ENCODE measurements at regions not wholly inside any gene's neighbourhood (a gene's known extent, or its start where the extent isn't known, plus 50 kb on each side); places are given as distances from the start of the nearest gene placed in this dataset.

DNA sequence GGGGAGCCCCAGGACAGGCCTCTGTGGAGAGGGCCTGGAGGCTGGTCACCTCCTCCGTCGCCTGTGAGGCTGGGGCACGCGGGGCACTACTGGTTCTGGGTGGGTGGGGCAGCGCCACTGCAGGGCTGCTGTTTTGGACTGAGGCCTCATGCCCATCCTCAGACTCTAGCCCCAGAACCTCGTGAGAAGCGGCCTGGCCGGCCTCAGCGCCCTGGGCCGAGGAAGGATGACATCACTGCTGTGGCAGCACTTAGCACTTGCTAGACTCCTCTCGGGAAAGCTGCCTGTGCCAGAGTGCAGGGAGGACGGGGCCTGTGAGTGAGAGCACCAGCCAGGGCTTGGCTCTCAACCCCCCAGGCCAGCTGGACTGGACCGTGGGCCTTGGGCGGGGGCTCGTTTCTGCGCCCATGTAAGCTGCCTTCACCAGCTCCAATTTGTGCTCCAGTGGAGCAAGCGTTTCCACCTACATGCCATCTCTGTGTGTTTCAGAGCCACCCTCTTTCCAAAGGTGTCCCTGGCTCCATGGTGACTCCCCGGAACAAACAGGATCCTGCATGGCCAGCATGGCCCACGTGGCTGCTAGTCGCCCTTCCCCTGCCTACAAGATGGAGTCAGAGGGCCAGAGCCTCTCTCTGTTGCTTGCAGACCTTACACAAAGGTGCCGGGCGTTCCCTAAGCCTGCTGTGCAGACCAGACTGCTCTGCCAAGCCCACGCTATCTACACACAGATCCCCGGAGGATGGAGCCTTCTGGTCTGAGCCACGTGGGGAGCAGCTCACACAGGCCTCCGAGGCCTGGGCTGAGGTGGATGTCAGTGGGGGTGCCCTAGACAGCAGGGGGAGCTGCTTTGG, 102.9 kb downstream of the CTTN start:
- DNase-seq (ENCODE audit: low read depth) = no peak

DNA sequence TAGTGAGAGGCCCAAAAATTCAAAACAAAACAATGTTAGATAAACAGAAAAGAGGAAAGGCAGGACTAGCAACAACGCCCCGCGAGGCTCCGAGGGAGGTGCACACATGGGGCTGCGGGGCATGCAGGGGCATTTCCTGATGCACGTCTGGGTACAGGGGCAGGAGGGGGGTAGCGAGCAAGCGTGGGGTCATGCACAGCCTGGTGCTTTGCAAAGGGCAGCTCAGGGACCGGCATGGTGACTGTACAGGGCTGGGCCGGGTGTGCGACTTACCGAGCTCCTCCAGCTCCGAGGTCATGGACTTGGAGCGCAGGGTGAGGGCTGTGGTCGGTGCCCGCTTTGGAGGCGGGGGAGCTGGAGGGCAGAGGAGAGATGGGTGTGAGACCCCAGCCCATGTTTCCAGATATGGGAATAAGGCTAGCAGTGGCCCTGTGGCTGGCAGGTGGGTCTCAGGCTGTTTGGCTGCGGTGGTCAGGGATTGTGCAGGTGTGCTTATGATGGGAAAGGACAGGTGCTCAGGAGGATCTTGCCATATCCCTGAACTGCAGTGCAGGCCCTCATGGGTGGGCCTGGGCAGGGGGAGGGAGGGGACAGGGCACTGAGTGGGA, 103.7 kb downstream of the CTTN start:
- DNase-seq (ENCODE audit: low read depth) = no peak

DNA sequence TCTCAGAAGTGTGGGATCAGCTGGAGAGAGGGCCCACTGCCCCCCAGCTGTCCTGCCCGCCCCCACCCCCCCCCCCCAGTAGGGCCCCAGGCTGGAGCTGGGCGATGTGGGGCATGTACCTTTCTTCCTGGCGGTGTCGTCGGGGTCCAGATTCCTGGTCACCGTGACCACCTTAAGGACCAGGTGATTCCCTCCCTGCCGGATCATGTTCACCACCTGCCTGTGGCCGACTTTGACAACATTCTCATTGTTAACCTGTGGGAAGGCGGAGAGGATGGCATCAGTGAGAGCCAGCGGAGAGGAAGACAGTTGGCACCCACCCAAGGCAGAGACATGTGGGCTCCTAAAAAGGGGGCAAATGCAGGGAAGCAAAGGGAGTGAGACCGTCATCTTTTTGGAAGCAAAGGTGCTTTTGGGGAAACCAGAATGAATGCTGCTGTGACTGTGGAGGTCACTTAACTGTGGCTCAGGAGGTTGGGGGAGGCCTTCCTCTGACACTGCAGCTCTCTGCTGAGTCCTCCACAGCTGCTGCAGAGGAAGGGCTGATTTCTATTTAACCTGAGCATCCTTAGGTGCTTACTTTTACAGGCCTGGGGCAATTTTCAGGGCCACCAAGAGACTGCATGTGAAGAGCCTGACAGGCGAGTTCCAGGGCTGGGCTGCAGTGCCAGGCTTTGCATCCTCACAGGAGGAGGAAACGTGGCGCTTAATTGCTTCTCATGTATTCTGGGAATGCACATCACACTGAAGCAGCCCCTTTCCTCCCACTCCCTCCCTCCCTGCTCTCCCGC, 104.5 kb downstream of the CTTN start:
- DNase-seq (ENCODE audit: low read depth) = no peak

DNA sequence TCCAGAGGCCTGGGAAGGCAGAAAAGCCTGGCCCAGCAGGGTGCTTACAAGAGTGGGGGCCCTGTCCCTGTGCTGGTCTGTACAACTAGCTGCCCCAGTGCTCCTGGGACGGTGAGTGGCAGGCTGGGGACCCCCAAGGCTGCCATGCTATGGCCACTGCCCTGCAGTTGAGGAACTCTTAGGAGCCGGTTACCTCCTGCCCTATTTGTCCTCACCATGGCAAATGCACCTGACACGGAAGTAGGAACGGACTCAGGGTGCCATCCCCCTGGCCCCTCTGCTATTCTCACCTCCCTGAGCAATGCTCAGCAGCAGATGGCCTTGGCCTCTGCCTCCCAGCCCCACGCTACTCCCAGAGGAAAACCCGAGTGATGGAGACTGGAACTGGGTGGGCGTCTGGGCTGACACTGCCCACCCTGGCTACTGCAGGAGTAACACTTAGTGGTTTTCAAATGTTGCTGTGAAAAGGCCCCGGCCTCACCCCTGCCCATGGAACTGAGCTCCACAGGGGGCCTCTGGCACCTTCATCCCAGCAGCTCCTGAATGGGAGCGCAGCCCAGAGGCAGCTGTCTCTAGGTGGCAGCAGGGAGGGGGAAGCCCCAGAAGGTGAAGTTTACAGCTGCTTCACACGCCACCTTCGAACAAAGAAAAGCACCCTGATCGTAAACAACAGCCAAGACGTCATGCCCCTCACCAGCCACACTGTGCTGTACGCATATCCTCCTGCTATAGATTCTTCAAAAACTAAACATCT, 105.3 kb downstream of the CTTN start:
- DNase-seq (ENCODE audit: low read depth) = no peak

DNA sequence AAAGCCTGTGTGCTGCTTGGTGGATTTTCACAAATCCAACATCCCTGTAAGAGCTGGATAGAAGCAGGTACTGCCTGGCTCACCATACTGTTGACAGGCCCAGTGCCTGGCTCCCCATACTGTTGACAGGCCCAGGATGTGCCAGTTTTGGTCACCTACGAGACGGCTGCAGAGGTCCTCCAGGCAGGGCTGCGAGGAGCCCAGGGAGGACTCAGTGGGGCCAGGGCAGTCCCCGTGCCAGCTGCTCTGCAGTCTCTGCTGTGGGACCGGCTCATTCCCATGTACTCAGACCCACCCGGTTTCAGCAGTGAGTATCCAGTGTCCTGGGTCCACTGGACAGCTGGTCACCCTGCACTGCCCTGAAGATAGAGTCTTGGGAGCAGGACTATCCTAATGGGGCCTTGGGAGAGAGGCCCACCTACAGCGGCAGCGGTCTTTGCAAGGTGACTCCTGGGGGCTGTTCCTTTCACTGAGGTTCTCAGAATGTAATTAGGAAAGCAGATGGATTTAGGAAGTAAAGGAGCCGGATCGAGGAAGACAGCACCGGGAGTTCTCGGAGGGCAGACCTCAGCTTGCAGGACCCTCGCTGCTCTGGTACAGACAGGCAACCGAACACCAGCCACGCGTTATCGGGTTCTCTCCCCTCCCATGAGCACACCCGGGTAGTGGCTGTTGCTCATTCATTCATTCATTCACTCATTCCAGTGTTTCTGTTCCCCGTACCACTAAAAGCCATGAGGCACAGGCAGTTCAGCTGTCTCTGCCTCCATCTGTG, 106.1 kb downstream of the CTTN start:
- DNase-seq (ENCODE audit: low read depth) = no peak

DNA sequence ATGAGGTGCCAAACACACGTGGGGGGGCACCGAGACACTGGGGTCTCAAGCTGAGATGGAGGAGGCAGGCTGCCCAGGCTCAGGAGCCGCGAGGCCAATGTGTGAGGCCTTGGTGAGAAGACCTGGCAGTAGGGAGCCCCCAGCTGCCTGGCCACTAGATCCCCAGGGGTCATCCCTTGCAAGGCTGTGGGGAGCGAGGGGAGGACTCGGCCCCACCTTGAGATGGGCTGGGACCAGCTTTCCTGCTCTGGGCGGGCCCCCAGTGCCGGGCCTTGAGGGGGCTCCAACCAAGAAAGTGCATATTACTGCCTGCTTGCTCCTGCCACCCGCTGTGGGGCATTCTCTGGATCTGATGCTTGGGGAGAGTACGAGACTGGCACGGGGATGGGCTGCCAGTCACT, 107.0 kb downstream of the CTTN start:
- no peak for DNase-seq (ENCODE audit: low read depth)

DNA sequence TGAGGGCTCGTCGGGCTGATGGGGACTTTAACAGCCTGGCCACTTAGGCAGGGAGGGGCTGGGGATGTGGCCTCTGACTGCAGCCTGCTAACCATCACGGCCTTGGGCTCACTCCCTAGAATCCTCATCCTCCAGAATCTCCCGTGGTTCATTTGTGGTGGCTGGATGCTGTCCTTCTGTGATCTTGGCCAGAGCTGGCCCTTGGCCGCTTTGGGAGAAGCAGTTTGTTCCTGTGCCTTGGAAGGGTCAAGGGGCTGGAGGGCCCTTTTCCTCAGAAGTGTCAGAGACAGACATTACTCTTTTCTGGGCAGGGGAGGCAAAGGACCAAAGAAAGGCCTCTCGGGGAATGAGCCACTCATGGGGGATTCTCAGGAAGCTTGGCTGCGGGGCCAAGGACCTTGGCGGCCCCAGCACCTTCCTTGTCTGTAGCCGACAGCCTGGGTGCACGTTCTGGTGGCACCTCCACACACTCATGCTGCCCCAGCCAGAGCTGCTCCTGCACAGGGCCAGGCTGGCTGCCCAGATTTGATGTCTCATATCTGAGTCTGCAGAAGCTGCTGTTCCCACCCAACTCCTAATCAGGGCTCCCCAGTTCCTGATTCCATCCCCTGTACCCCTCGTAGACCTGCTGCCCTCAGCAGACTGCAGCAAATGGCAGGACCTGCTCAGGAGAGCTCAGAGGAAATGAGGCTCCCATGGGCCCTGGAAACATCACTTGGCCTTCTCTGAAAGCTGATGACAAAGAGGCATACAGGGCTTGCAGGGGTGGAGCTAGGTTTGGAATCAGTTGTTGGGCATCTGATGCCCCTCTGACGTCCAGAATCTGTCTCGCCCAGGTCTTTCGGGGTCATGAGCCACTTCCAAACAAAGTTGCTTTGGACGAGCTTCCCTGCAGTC, 107.7 kb downstream of the CTTN start:
- no peak for DNase-seq (ENCODE audit: low read depth)

DNA sequence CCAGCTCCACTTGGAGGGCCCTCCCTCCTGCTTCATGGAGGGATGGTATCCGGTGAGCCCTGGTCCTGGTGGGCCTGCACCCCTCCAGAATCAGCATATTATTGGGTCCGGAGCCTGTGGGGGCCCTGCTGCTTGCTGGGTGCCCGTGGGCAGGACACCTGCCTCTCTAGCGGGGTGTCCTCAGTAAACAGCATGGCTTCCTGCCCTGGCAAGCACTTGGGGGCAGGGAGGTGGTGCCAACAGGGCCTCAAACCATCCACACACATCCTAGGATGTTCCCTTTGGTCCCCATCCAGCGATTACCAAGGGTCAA, 108.3 kb downstream of the CTTN start:
- no peak for DNase-seq (ENCODE audit: low read depth)

DNA sequence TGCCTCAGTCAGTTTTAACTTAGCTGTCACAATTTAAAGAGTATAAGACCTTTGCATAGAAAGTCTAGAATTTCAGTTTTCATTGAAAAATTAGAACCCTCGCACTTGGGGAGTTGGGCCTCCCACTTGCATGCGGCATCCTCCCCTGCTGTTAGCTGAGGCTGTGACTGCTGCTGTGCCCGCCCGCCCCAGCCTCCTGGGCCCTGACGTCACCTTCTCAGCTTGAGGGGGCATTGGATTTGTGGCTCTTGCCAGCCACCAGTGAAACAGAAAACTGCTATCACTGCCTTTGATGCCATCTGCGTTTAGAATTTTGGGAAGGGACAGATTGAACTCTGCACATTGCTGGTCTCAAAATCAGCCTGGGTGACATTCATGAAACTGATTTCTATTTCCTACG, 108.7 kb downstream of the CTTN start:
- DNase-seq (ENCODE audit: low read depth) = no peak

DNA sequence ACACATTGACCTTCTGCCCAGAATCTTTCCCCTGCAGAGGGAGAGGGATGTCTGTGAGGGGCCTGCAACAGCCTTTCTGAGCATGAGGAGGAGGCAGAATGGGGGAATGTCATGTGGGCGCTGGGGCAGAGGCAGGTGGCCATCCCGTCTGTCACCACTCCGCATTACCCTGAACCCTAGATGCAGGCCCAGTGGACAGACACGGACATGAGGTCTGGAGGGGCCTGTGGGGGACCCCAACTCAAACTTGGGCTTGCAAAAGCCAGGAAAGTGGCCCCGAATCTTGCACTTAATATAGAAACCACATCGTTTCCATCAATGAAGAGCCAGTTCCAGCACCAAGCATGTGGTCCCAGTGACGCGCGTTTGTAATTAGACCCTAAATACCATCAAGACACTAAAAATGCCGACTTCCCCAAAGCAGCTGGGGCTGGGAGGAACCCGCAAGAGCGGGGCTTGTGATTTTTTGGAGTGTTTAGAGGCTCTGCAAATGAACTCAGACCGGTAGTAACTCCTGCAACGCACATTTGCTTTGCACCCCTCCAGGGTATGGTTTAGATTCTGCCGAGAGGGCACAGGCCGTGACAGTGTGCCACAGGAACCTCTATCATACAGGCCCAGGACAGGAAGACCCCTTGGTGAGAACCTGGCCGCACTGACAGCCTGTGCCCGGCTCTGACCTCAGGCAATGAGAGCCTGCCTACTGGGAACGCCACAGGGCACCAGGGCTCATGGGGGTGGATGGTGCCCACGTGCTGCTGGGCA, 109.3 kb downstream of the CTTN start:
- no peak for DNase-seq (ENCODE audit: low read depth)

DNA sequence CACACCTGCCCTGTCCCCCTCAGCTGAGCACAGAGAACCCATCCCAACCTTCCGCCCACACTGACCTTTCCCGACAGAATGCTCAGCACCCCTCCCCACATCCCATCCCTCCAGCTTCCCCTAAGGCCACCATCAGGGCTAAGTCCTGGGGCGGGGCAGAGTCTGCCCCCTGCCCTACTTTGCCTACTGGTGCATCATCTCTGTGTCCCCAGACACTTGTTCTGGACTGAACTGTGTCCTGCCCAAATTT, 109.8 kb downstream of the CTTN start:
- DNase-seq (ENCODE audit: low read depth) = no peak

DNA sequence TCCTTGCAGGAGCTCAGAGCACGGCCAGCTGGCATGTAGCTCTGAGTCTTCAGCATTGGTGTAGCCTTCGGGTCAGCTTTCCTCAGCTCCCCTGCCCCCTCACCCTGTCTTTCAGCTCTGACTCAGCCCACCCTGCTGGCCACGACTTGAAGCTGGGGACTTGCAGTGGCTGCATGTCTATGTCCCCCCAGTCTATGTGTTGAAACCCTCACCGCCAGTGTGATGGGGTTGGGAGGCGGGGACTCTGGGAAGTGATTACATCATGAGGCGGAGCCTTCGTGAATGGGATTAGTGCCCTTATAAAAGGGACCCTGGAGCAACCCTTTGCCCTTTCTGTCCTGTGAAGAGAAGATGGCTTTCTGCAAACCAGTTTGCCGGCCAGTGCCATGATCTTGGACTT, 111.1 kb downstream of the CTTN start:
- no peak for DNase-seq (ENCODE audit: low read depth)

DNA sequence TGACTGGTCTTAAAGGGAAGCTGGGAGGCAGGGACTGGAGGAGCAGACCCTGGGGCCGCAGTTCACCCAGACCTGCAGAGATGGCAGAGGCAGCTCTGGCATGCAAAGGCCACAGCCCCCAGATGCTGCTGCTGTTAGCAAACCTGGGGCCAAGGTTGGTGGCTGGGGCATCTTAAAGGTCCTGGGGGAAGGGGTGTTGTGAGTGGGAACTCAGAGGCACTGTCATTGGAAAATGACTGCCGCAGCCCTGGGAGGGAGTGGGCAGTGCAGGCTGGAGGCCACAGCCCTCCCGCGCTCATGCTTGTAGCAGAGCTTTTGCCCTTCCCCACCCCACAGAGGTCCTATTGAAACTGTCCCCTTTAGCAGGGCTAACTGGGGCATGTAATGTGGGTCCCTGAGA, 111.8 kb downstream of the CTTN start:
- no peak for DNase-seq (ENCODE audit: low read depth)

DNA sequence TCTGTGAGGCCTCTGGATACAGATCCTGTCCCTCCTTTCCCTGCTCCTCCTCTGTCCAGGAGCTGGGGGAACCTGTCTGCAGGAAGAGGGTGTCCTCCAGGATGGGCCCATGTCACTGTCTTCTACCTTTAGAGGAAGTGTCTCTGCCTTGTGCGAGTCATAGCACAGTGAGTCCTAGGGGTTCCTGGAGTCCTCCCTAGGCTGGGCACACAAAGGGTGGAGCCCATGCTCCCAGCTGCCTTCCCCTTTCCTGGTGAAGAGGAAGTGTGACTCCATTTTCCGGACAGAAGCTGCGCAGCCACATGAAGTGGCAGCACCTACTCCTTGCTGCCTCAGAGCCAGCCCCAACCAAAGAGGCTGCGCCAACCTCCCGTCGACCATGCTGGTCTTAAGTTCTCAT, 112.2 kb downstream of the CTTN start:
- DNase-seq (ENCODE audit: low read depth) = no peak

DNA sequence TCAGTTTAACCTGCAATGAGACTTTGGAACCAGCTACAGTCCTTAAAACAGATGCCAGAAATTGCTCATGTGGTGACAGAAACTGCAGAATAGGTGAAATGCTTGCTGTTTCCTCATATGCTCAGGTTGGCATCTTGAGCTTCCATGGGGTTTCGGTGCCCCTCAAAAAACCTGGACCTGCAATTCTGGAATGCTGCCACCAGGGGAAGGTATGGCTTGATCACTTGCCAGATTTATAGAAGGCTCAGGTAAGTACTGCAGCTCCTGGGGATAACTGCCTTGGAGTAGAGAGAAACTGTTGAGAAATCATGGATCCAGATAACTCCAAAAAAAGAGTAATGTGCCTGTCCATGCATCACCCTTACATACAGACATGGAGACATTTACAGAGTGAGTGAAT, 113.0 kb downstream of the CTTN start:
- no peak for DNase-seq (ENCODE audit: low read depth)

DNA sequence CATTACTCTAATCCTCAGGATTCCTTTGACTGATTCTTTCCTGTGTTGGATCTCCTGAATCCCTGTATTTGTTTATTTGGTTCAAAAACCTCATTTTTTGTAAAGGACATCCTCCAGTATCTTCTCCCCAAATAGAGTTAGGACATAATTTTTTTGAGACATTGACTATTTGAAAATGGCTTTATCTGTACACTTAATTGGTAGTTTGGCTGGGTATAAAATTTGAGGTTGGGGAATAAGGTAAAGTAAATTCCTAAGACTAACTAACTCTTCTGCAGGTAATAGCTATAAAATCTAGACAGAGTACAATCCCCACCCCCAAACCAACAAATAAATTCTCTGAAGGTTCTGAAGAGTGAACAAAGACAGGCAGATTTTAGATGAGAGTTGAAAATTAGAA, 114.4 kb downstream of the CTTN start:
- DNase-seq (ENCODE audit: low read depth) = no peak

DNA sequence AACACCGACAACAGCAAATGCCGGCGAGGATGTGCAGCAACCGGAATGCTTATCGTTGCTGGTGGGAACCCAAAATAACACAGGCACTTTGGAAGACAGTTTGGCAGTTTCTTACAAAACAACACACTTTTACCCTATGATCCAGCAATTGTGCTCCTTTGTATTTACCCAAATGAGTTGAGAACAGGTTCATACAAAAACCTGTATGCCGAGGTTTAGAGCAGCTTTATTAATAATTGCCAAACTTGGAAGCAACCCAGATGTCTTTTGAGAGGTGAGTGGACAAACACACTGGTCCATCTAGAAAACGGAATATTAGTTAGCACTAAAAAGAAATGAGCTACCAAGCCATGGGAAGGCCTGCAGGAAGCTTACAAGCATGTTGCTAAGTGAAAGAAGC, 118.9 kb downstream of the CTTN start:
- DNase-seq (ENCODE audit: low read depth) = no peak

DNA sequence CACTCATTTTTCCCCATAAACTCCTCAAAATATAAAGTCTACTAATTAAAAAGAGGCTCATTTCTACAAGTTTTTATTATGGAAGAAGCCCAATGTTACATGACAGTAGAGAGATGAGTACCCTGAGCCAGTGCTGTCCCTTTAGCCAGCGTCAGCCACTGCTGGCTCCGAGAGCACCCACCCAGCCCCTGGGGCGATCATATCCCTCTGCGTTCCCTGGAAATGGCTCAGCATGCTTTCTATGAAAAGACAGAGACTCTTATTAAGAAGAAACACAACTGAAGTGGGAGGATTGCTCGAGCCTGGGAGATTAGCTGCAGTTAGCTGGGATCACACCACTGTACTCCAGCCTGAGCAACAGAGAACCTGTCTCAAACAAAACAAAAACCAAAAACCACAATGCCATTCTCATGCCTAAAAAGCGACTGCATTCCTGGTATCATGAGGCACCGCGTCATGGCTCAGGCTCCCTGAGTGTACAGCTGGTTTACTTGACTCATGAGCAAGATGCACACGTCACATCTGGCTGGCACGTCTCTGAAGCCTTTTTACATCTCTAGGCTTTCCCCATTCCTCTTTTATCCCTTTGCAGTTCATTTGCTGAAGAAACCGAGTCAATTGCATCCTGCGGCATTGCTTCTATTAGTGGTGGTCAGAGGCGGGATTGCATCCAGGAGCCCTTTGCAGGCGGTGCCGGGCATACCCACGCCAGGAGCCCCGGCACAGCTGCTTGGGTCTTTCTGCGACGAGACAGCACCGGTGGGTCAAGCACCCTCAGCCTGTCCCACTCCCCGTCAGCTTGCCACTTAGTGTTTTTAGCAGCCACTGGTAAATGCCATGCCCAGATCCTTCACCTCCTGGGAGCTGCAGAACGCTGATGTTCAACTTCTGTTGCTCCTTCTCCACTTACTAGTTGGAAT, 119.9 kb downstream of the CTTN start:
- no peak for DNase-seq (ENCODE audit: low read depth)

DNA sequence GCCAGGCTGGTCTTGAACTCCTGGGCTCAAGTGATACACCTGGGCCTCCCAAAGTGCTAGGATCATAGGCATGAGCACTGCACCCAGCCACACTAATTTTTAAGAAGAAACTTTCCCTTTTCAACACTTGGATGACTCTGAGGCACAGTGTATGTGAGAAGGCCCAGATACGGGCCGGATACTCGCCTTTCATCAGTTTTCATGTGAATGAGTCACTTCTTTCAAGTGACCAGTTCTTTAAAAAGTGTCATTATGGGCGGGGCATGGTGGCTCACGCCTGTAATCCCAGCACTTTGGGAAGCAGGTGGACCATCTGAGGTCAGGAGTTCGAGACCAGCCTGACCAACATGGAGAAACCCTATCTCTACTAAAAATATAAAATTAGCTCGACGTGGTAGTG, 120.8 kb downstream of the CTTN start:
- no peak for DNase-seq (ENCODE audit: low read depth)
